ENCODE measurements at regions not wholly inside any gene's neighbourhood (a gene's known extent, or its start where the extent isn't known, plus 50 kb on each side); places are given as distances from the start of the nearest gene placed in this dataset.
A peak's percentile ranks its signal among the peaks of the same experiment; 100 is the strongest.

DNA sequence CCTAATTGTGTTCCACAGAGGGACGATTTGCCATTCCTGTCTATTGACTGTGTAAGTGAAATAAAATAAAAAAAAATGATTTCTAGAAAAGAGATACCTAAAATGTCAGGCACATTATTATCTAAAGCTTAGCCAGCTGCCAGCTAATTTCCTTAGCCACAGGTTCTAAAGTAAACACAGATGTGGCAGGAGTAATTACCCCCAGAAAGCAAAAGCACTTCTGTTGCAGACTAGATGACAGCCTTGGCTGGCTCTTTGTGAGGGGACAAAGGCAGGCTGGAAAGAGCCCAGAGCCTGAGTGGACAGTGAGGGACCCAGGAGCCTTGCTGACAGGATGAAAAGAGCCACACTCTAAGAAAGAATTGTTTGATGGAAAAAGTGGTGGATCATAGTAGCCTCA lies 418.1 kb downstream of the LRIG3 start:
- H4K20me1 ChIP-seq (ENCODE audit: insufficient read depth), result no peaks in the 10 kb centered on the region
- TF ChIP-seq TCF12 (IDR thresholded peaks at IDR 0.05), result peak; percentile 57
- TF ChIP-seq FOXJ3 (CRISPR knock-in tag; IDR thresholded peaks at IDR 0.05), result no peak
- H3K27ac ChIP-seq (ENCODE audit: low read depth in 2 of 2, low read length in 1 of 2), result peak overlapping the region in 1 of 2 experiments; percentile 38; a peak in 2 of 4 replicates
- H3K9ac ChIP-seq, result no peak overlapping the region
- H2AFZ ChIP-seq (ENCODE audit: low read depth), result peak overlapping the region; percentile 37
- no peak for DNase-seq
- H3K79me2 ChIP-seq (ENCODE audit: insufficient read depth), result no peaks in the 10 kb centered on the region
- H3K4me1 ChIP-seq (ENCODE audit: control insufficient read depth in 1 of 2, insufficient read depth in 2 of 2, low read depth in 1 of 2, low read length in 1 of 2), result peaks cover 0 to 5% of the 10 kb centered on the region in 2 experiments; a peak in 2 of 4 replicates
- no peak overlapping the region for H3K4me2 ChIP-seq
- H3K4me3 ChIP-seq (ENCODE audit: low read depth in 2 of 2, low read length in 1 of 2), result no peak overlapping the region
- peaks cover 3% of the 10 kb centered on the region for H3F3A ChIP-seq (replicated peaks; ENCODE audit: insufficient read depth)
- WGBS (ENCODE audit: low lambda C conversion rate), result 4% methylated on average over 1 of the region's 1 CpG
- H3K36me3 ChIP-seq (replicated peaks in 1 of 2; ENCODE audit: control insufficient read depth in 1 of 2, insufficient read depth in 2 of 2, low read length in 1 of 2), result no peaks in the 10 kb centered on the region
- ChIA-PET CTCF (no interaction called here), POLR2A (no interaction called here)
- H3K9me2 ChIP-seq, result no peaks in the 10 kb centered on the region
- no peaks in the 10 kb centered on the region for H3K9me3 ChIP-seq
- no peaks in the 10 kb centered on the region for H3K27me3 ChIP-seq (ENCODE audit: insufficient read depth)

DNA sequence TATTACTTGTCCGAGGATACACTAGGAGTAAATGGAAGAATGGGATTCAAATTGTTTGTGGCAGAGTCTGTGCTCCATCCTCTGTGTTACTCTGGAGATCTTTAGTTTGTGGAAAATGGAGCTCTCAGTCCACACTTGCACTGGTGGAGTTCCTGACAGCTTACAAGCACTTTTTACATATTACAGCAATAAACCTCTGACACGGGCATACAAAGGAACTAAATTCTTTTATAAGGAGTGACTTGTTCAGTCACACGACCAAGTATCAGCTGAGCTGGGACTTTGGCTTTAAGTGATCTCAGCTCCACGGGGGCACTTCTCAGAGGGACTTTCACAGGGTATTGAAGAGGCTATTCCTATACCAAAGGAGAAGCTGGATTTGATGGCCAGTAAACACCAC lies 417.5 kb downstream of the LRIG3 start:
- Histone ChIP-seq H4K20me1 (ENCODE audit: insufficient read depth) (no peaks in the 10 kb centered on the region), H3F3A (replicated peaks; ENCODE audit: insufficient read depth) (peaks cover 3% of the 10 kb centered on the region), H3K27me3 (ENCODE audit: insufficient read depth) (no peaks in the 10 kb centered on the region), H3K79me2 (ENCODE audit: insufficient read depth) (no peaks in the 10 kb centered on the region), H3K9me2 (no peaks in the 10 kb centered on the region), H3K36me3 (replicated peaks in 1 of 2; ENCODE audit: control insufficient read depth in 1 of 2, insufficient read depth in 2 of 2, low read length in 1 of 2) (no peaks in the 10 kb centered on the region), H3K4me1 (ENCODE audit: control insufficient read depth in 1 of 2, insufficient read depth in 2 of 2, low read depth in 1 of 2, low read length in 1 of 2) (peaks cover 0 to 5% of the 10 kb centered on the region in 2 experiments; a peak in 2 of 4 replicates), H2AFZ (ENCODE audit: low read depth) (peak overlapping the region; percentile 39; the same call in 1 of the 2 replicates), H3K27ac (ENCODE audit: low read depth in 2 of 2, low read length in 1 of 2) (peak overlapping the region in 1 of 2 experiments; percentile 38; a peak in 2 of 4 replicates), H3K4me2 (0 out of 2 replicates have a peak overlapping the region, but pooled peaks have one; percentile 2), H3K9ac (no peak overlapping the region; the same call in 1 of the 2 replicates), H3K9me3 (no peaks in the 10 kb centered on the region), H3K4me3 (ENCODE audit: low read depth in 2 of 2, low read length in 1 of 2) (no peak overlapping the region)
- ChIA-PET CTCF (no interaction called here), POLR2A (no interaction called here)
- TF ChIP-seq TCF12 (IDR thresholded peaks at IDR 0.05), result no peak
- no peak for TF ChIP-seq RAD21 (IDR thresholded peaks at IDR 0.05; ENCODE audit: low read length)
- TF ChIP-seq, protein P1, sequence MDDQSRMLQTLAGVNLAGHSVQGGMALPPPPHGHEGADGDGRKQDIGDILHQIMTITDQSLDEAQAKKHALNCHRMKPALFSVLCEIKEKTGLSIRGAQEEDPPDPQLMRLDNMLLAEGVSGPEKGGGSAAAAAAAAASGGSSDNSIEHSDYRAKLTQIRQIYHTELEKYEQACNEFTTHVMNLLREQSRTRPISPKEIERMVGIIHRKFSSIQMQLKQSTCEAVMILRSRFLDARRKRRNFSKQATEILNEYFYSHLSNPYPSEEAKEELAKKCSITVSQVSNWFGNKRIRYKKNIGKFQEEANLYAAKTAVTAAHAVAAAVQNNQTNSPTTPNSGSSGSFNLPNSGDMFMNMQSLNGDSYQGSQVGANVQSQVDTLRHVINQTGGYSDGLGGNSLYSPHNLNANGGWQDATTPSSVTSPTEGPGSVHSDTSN (IDR thresholded peaks at IDR 0.05), result no peak
- 16% methylated on average over 4 of the region's 4 CpGs for WGBS (ENCODE audit: low lambda C conversion rate)
- DNase-seq, result no peak

DNA sequence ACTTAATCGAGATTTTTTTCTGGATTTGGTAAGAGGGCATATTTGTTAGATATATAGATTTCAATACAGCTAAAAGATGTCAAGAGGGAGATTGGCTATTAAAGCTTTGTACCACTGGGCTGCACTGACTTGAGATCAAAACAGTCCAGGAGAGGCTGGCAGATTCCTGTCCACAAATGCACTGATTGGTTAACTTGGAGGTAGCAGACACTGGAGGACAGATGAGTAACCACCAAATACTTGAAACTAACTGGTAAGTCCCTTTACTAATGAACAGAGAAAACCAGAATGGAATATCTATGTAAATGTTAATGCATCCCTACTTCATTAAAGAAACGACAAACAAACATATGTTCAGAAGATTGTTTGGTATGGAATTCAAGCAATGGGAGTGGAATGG lies 416.6 kb downstream of the LRIG3 start:
- Histone ChIP-seq H3K9ac (no peak overlapping the region), H2AFZ (ENCODE audit: low read depth) (no peak overlapping the region), H3K9me2 (no peaks in the 10 kb centered on the region), H3K36me3 (replicated peaks in 1 of 2; ENCODE audit: control insufficient read depth in 1 of 2, insufficient read depth in 2 of 2, low read length in 1 of 2) (no peaks in the 10 kb centered on the region), H3K79me2 (ENCODE audit: insufficient read depth) (no peaks in the 10 kb centered on the region), H3K4me1 (ENCODE audit: control insufficient read depth in 1 of 2, insufficient read depth in 2 of 2, low read depth in 1 of 2, low read length in 1 of 2) (peaks cover 0 to 5% of the 10 kb centered on the region in 2 experiments; a peak in 2 of 4 replicates), H4K20me1 (ENCODE audit: insufficient read depth) (no peaks in the 10 kb centered on the region), H3K27me3 (ENCODE audit: insufficient read depth) (no peaks in the 10 kb centered on the region), H3K4me3 (ENCODE audit: low read depth in 2 of 2, low read length in 1 of 2) (no peak overlapping the region), H3K4me2 (no peak overlapping the region), H3F3A (replicated peaks; ENCODE audit: insufficient read depth) (peaks cover 9% of the 10 kb centered on the region), H3K9me3 (no peaks in the 10 kb centered on the region; the same call in 1 of the 2 replicates), H3K27ac (ENCODE audit: low read depth in 2 of 2, low read length in 1 of 2) (peak overlapping the region in 1 of 2 experiments; percentile 86; a peak in 2 of 4 replicates)
- 12% methylated on average over 2 of the region's 2 CpGs for WGBS (ENCODE audit: low lambda C conversion rate)
- ChIA-PET POLR2A (no interaction called here), CTCF (no interaction called here)
- TF ChIP-seq FOXJ3 (CRISPR knock-in tag; IDR thresholded peaks at IDR 0.05) (no peak), FOSL2 (IDR thresholded peaks at IDR 0.05; ENCODE audit: borderline replicate concordance, low read depth) (no peak), RCOR1 (IDR thresholded peaks at IDR 0.05; ENCODE audit: low read length) (no peak), RXRA (IDR thresholded peaks at IDR 0.05; ENCODE audit: borderline replicate concordance, low read depth) (no peak), YY1 (IDR thresholded peaks at IDR 0.05; ENCODE audit: low read depth) (no peak), MXI1 (IDR thresholded peaks at IDR 0.05; ENCODE audit: low read depth, low read length) (no peak)
- no peak for DNase-seq
